ENCODE measurements at regions not wholly inside any gene's neighbourhood (a gene's known extent, or its start where the extent isn't known, plus 50 kb on each side); places are given as distances from the start of the nearest gene placed in this dataset.

DNA sequence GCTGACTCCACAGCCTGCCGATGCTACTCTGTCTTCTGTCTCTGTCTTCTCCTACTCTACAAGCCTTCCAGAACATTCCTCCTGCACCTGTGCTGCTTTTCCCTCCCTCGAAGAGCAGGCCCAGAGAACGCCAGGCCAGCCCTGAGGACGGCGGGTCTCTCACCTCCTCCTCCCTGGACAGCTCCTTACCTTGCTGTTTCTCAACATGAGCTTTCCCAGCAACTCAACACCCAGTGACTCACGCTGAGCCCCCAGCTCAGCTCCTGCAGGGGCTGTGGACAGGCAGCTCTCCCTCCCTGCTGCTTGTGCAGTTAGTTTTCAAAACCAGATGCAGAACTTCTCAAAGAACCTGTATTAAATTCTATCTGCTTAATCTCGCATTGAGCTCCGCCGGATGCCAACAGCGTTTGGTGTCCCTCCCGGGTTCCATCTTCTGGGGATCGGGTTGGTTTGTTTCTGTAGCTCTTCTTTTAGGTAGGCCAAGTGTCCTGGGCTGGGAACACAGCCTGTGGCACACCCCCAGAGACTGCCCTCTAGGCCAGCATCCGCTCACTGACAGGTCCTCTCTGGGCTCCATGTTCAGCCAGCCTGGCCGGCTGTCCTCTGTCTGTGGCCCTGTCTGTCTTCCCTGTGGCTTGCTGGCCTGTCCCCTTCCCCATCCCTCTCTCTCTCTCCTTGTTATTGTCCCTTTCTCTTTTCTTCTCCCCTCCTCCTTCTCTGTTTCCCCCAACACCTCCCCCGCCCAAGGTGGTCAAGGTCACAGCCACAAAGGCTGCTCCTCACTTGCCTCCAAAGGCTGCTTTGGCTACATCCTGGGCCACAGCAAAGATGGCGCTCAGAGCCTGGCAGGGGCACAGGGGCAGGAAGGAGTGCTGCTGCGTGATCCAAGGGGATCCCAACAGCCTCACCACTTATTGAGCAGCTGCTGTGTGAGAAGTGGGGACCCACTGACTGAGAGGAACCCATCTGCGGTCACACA, 391.0 kb downstream of the MATN1 start:
- no peak for TF ChIP-seq POLR2AphosphoS5 (IDR thresholded peaks at IDR 0.05)
- TF ChIP-seq POLR2A (IDR thresholded peaks at IDR 0.05) = no peak

All from spleen (tissue), 3 donors.